ENCODE measurements at regions not wholly inside any gene's neighbourhood (a gene's known extent, or its start where the extent isn't known, plus 50 kb on each side); places are given as distances from the start of the nearest gene placed in this dataset.
A peak's percentile ranks its signal among the peaks of the same experiment; 100 is the strongest.
"Not testable (repeated sequence)": the region's sequence is repeated elsewhere in the genome, so short reads cannot be mapped to it uniquely, and the experiment has no call there.

DNA sequence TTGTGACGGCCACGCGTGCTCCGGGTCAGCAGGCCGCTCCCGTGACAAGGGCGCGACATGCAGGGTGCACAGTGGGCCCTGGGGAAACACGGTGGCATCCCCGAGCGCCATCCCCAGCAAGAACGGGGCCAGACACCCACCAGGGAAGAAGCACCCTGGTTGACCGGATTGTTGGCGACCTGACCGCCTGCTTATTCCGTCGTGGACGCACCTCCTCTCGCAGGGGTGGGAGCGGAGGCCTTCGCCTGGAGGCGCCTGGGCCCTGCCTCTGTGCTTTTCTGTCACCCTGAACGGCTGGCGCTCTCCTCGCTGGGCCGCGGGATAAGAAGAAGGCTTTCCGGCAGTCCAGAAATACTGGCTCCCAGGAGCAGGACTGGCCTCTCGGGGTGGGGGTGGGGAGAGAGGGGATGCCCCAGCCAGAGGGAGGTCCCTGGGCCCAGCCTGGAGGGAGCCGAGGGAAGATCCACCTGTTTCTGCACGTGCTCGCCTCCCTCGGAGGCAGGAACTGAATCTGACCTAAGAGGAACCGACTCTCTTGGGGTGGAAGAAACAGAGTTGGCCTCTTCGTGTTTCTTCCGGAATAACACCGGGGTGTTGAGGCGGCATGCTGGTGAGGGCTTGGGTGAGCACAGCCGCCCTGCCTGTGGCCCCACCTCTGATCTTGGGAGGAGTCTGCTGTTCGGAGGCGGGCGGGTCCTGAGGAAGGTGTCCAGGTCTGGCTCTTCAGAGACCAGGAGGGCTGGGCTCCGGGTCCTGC is 4394.2 kb upstream of the TPTE start:
- not testable (repeated sequence) for H3K4me2 ChIP-seq; H2AFZ ChIP-seq; H3K9me3 Mint-ChIP-seq; H3K27me3 ChIP-seq (ENCODE audit: insufficient read depth); H3K4me3 ChIP-seq; H3K27ac ChIP-seq (ENCODE audit: low read depth); DNase-seq (ENCODE audit: low spot score); H3K4me3 Mint-ChIP-seq; H3K79me2 ChIP-seq (replicated peaks; ENCODE audit: insufficient read depth); H4K20me1 ChIP-seq (replicated peaks; ENCODE audit: insufficient read depth); H3K9me2 ChIP-seq (ENCODE audit: insufficient read depth); H3F3A ChIP-seq (replicated peaks; ENCODE audit: low read depth); H3K27me3 Mint-ChIP-seq (ENCODE audit: insufficient read depth, low read depth, poor library complexity); H3K36me3 Mint-ChIP-seq (ENCODE audit: low read depth); H3K4me1 ChIP-seq (ENCODE audit: insufficient read depth); H3K4me1 Mint-ChIP-seq; H3K27ac Mint-ChIP-seq; H3K36me3 ChIP-seq (ENCODE audit: insufficient read depth)
- peak; percentile 46 for ATAC-seq

DNA sequence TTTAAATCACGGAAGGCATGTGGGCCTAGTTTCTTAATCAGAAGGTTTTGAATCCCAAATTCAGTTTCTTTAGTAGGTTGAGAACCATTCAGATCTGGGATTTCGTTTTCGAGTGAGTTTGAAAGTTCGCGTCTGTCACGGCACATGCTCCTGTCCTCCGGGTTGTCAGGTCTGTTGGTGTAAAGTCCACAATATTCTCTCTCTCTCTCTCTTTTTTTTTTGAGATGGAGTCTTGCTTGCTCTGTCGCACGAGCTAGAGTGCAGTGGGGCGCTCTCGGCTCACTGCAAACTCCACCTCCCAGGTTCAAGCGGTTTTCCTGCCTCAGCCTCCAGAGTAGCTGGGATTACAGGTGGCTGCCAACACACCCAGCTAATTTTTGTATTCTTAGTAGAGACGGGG is 4390.6 kb upstream of the TPTE start:
- not testable (repeated sequence) for H3K79me2 ChIP-seq (replicated peaks; ENCODE audit: insufficient read depth); H3K4me3 Mint-ChIP-seq; H3K4me3 ChIP-seq; H3K4me1 ChIP-seq (ENCODE audit: insufficient read depth); H3F3A ChIP-seq (replicated peaks; ENCODE audit: low read depth); H3K4me1 Mint-ChIP-seq; H3K36me3 ChIP-seq (ENCODE audit: insufficient read depth); H3K9me3 Mint-ChIP-seq; H3K27ac ChIP-seq (ENCODE audit: low read depth); ATAC-seq; DNase-seq (ENCODE audit: low spot score); H3K36me3 Mint-ChIP-seq (ENCODE audit: low read depth); H4K20me1 ChIP-seq (replicated peaks; ENCODE audit: insufficient read depth); H2AFZ ChIP-seq; H3K27me3 ChIP-seq (ENCODE audit: insufficient read depth); H3K9me2 ChIP-seq (ENCODE audit: insufficient read depth); H3K27ac Mint-ChIP-seq; H3K27me3 Mint-ChIP-seq (ENCODE audit: insufficient read depth, low read depth, poor library complexity); H3K4me2 ChIP-seq

DNA sequence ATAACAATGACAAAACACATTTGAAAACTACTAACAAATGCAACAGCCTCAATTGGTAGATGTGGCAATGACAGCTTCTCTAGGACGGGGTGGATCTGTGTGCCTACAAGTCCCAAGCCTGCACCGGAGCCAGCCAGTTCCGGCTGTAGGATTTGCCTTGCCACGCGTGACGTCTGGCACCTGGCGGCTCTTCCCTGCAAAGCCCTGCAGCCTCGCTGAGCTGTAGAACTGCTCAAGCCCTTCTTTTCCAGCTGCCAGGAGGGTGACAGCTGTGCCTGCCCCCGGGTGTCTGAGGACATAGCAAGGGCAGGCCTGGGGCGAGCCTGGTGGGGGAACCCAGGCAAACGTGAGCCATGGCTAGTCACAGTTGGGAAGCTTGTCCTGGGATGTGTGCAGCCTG is 4388.0 kb upstream of the TPTE start:
- H3K4me3 Mint-ChIP-seq; H3K36me3 ChIP-seq (ENCODE audit: insufficient read depth); H3K9me3 Mint-ChIP-seq; H3K27ac ChIP-seq (ENCODE audit: low read depth); H3K4me1 Mint-ChIP-seq; H3K27ac Mint-ChIP-seq; H2AFZ ChIP-seq; H3K36me3 Mint-ChIP-seq (ENCODE audit: low read depth); ATAC-seq; H3K79me2 ChIP-seq (replicated peaks; ENCODE audit: insufficient read depth); H3F3A ChIP-seq (replicated peaks; ENCODE audit: low read depth); H4K20me1 ChIP-seq (replicated peaks; ENCODE audit: insufficient read depth); H3K27me3 Mint-ChIP-seq (ENCODE audit: insufficient read depth, low read depth, poor library complexity); H3K4me3 ChIP-seq; DNase-seq (ENCODE audit: low spot score); H3K4me2 ChIP-seq; H3K4me1 ChIP-seq (ENCODE audit: insufficient read depth); H3K27me3 ChIP-seq (ENCODE audit: insufficient read depth); H3K9me2 ChIP-seq (ENCODE audit: insufficient read depth): not testable (repeated sequence)

DNA sequence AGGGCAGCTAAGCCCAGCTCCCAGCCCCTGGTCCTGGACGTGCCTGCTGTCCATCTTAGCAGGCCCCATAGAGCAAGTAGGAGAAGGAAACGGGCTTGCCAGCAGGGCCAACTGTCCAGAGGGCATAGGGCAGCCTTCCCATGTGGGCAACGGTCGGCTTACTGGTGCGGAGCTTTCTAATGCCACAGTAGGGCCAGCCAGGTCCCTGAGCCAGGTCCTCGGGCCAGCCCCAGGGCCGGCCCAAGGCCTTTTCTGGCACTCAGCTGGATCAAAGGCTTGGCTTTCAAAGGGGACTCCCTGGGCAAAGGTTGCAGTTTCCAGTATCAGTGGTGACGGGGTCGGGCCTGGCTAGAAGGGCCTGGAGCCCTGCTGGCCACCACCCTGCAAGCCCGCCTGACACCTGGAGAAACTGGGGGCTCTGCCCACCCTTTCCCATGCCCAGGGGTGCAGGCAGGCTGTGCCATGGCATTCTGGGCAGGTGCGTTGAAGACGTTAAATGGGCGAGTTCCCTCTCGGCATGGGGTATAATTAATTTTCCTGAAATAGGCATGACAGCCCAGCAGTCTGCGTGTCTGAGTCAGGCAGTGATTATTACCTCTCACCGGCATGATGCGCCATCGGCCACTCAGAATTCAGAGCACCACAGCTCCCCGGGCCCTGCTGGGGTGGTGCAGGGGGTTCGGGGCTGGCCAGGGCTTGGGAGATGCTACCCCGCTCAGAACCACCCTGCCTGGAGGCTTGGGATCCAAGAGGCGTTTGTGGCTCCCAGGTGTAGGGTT is 4387.3 kb upstream of the TPTE start:
- ATAC-seq; DNase-seq (ENCODE audit: low spot score); H3K27ac ChIP-seq (ENCODE audit: low read depth); H3K4me3 ChIP-seq; H3K27me3 Mint-ChIP-seq (ENCODE audit: insufficient read depth, low read depth, poor library complexity); H3F3A ChIP-seq (replicated peaks; ENCODE audit: low read depth); H3K36me3 Mint-ChIP-seq (ENCODE audit: low read depth); H3K9me3 Mint-ChIP-seq; H3K36me3 ChIP-seq (ENCODE audit: insufficient read depth); H3K4me3 Mint-ChIP-seq; H3K4me1 Mint-ChIP-seq; H2AFZ ChIP-seq; H3K4me1 ChIP-seq (ENCODE audit: insufficient read depth); H3K27ac Mint-ChIP-seq; H3K9me2 ChIP-seq (ENCODE audit: insufficient read depth); H3K79me2 ChIP-seq (replicated peaks; ENCODE audit: insufficient read depth); H3K4me2 ChIP-seq; H4K20me1 ChIP-seq (replicated peaks; ENCODE audit: insufficient read depth); H3K27me3 ChIP-seq (ENCODE audit: insufficient read depth): not testable (repeated sequence)

DNA sequence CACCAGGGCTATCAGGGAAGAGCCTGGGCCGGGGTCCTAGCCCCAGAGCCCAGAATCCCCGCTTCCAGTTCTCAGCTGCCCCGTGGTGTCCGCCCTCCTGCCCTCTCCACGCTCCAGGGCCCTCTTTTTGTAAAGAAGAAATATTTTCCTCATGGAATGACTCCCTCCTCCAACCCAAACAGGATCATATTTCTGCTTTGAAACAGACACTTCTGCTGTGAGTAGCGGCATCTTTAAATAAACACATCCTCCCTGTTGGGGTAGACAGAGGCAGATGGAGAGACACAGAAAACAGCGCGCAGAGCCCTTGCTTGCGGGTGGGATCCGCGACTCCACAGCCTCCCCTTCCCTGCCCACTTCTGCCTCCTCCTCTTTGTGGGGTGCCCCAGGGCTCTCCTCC is 4384.7 kb upstream of the TPTE start:
- not testable (repeated sequence) for H3K27me3 Mint-ChIP-seq (ENCODE audit: insufficient read depth, low read depth, poor library complexity); H3K9me3 Mint-ChIP-seq; H3K4me3 Mint-ChIP-seq; H3K4me2 ChIP-seq; H3K36me3 Mint-ChIP-seq (ENCODE audit: low read depth); H3F3A ChIP-seq (replicated peaks; ENCODE audit: low read depth); H3K4me3 ChIP-seq; H3K9me2 ChIP-seq (ENCODE audit: insufficient read depth); H3K79me2 ChIP-seq (replicated peaks; ENCODE audit: insufficient read depth); H3K27me3 ChIP-seq (ENCODE audit: insufficient read depth); H3K27ac Mint-ChIP-seq; H4K20me1 ChIP-seq (replicated peaks; ENCODE audit: insufficient read depth); DNase-seq (ENCODE audit: low spot score); H3K4me1 ChIP-seq (ENCODE audit: insufficient read depth); H3K36me3 ChIP-seq (ENCODE audit: insufficient read depth); ATAC-seq; H3K27ac ChIP-seq (ENCODE audit: low read depth); H2AFZ ChIP-seq; H3K4me1 Mint-ChIP-seq

DNA sequence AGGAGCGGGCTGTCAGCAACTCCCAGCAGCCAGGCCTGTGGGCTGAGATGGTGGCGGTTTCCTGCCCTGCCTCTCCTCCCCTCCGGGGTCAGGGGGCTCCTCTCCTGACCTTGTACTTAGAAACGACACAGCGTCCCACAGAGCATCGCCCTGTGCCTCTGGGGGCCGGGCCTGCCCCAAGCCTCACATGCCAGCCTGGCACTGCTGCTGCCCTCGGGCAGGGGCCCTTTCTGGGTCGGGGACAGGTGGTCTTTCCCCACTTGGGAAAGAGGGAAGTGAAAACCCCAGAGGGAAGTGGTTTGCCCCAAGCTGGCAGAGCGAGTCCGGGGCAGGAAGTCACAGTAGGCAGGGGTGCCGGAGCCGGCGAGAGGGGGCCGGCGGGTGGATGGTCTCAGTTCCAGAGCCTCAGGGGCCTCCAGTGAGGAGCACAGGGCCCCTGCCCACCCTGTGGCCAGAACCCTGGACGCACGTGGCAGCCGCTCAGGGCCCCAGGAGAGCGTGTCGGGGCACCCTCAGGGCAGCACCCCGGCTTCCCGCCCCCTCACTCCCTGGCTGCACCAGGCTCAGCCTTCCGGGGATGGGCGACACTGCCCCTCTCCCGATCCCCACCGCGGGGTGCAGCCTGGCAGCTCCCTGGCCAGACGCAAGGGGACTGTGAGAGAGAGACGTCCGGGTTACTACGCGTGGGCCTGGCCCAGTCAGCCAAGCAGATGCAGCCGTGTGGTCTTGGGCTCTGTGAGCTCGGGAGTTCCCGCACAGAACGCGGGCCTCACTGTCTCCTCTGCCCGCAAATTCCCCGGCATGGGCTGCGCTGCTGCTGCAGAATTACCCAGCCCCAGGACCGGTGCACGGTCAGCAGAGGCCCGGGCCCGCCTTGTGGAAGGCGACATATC is 4382.9 kb upstream of the TPTE start:
- H3K27ac Mint-ChIP-seq: not testable (repeated sequence)

More for the DNA sequence above, 4382.9 kb upstream of the TPTE start:
- not testable (repeated sequence) for DNase-seq (ENCODE audit: low spot score); H3K9me2 ChIP-seq (ENCODE audit: insufficient read depth); H3K27me3 Mint-ChIP-seq (ENCODE audit: insufficient read depth, low read depth, poor library complexity); H3F3A ChIP-seq (replicated peaks; ENCODE audit: low read depth); H3K9me3 Mint-ChIP-seq; H3K27ac ChIP-seq (ENCODE audit: low read depth); H3K36me3 ChIP-seq (ENCODE audit: insufficient read depth); H3K4me3 Mint-ChIP-seq; H3K4me3 ChIP-seq; ATAC-seq; H2AFZ ChIP-seq; H4K20me1 ChIP-seq (replicated peaks; ENCODE audit: insufficient read depth); H3K4me1 ChIP-seq (ENCODE audit: insufficient read depth); H3K79me2 ChIP-seq (replicated peaks; ENCODE audit: insufficient read depth); H3K4me1 Mint-ChIP-seq; H3K27me3 ChIP-seq (ENCODE audit: insufficient read depth); H3K36me3 Mint-ChIP-seq (ENCODE audit: low read depth); H3K4me2 ChIP-seq
